SK-N-SH treated with all-trans-retinoic acid at 6 μM for 48 hours (cell line): ENCODE measurements at regions not wholly inside any gene's neighbourhood (a gene's known extent, or its start where the extent isn't known, plus 50 kb on each side); places are given as distances from the start of the nearest gene placed in this dataset.

Experiments
- ATAC-seq: fragments of 200-7000 bp; cut with Tn5 transposase; 3 replicates; pipeline ENCODE4 v1.9.1; 2020; ENCODE audit warnings: mild to moderate bottlenecking, moderate library complexity
- ARNTL ChIP-seq: fragments of 450-650 bp; formaldehyde crosslinking; IDR thresholded peaks from 2 replicates; pipeline ENCODE4 v1.5.0; 2020; ENCODE audit warnings: low read depth, mild to moderate bottlenecking, moderate library complexity, borderline replicate concordance
- BACH2 ChIP-seq: fragments of 250-450 bp; sonication (Bioruptor Pico); IDR thresholded peaks from 2 replicates; pipeline ENCODE4 v1.9.0; 2021; ENCODE audit warnings: mild to moderate bottlenecking, borderline replicate concordance
- CREB5 ChIP-seq: fragments of 250-450 bp; sonication (Bioruptor Pico); IDR thresholded peaks from 2 replicates; pipeline ENCODE4 v1.5.1; 2020; ENCODE audit warnings: low read depth, mild to moderate bottlenecking, moderate library complexity
- CSRNP3 ChIP-seq: fragments of 250-450 bp; sonication (Bioruptor Pico); IDR thresholded peaks from 2 replicates; pipeline ENCODE4 v1.5.1; 2021; ENCODE audit warnings: mild to moderate bottlenecking, moderate library complexity
- ESRRG ChIP-seq: fragments of 250-450 bp; sonication (Bioruptor Pico); IDR thresholded peaks from 2 replicates; pipeline ENCODE4 v1.6.1; 2021; ENCODE audit warnings: mild to moderate bottlenecking
- GLIS3 ChIP-seq: fragments of 250-450 bp; sonication (Bioruptor Pico); IDR thresholded peaks from 2 replicates; pipeline ENCODE4 v1.5.0; 2020; ENCODE audit warnings: mild to moderate bottlenecking, moderate library complexity
- ISL1 ChIP-seq: fragments of 250-450 bp; sonication (Bioruptor Pico); IDR thresholded peaks from 2 replicates; pipeline ENCODE4 v2.1.2; 2022; ENCODE audit warnings: mild to moderate bottlenecking, moderate library complexity
- OSR1 ChIP-seq: fragments of 250-450 bp; sonication (Bioruptor Pico); IDR thresholded peaks from 2 replicates; pipeline ENCODE4 v1.8.0; 2022; ENCODE audit warnings: moderate library complexity, mild to moderate bottlenecking, inconsistent platforms
- PATZ1 ChIP-seq: fragments of 250-450 bp; sonication (Bioruptor Pico); IDR thresholded peaks from 2 replicates; pipeline ENCODE4 v1.8.0; 2020; ENCODE audit warnings: mild to moderate bottlenecking, moderate library complexity, borderline replicate concordance
- POU6F1 ChIP-seq: fragments of 250-450 bp; sonication (Bioruptor Pico); IDR thresholded peaks from 2 replicates; pipeline ENCODE4 v1.8.0; 2021; ENCODE audit warnings: low read depth, mild to moderate bottlenecking, moderate library complexity, borderline replicate concordance
- PPARA ChIP-seq: fragments of 250-450 bp; sonication (Bioruptor Pico); IDR thresholded peaks from 2 replicates; pipeline ENCODE4 v1.5.0; 2020; ENCODE audit warnings: mild to moderate bottlenecking, borderline replicate concordance
- RARB ChIP-seq: fragments of 250-450 bp; sonication (Bioruptor Pico); IDR thresholded peaks from 2 replicates; pipeline ENCODE4 v1.8.0; 2021; ENCODE audit warnings: mild to moderate bottlenecking, moderate library complexity
- SNAI2 ChIP-seq: fragments of 250-450 bp; sonication (Bioruptor Pico); IDR thresholded peaks from 2 replicates; pipeline ENCODE4 v1.5.0; 2020; ENCODE audit warnings: mild to moderate bottlenecking, moderate library complexity
- TCF4 ChIP-seq: fragments of 250-450 bp; sonication (Bioruptor Pico); IDR thresholded peaks from 2 replicates; pipeline ENCODE4 v1.8.0; 2021; ENCODE audit warnings: mild to moderate bottlenecking, moderate library complexity, borderline replicate concordance
- TOX ChIP-seq: fragments of 250-450 bp; sonication (Bioruptor Pico); IDR thresholded peaks from 2 replicates; pipeline ENCODE4 v1.8.0; 2021; ENCODE audit warnings: mild to moderate bottlenecking, moderate library complexity, borderline replicate concordance
- TSHZ2 ChIP-seq: fragments of 250-450 bp; sonication (Bioruptor Pico); IDR thresholded peaks from 2 replicates; pipeline ENCODE4 v1.5.0; 2020; ENCODE audit warnings: mild to moderate bottlenecking, moderate library complexity
- ZC3H10 ChIP-seq: fragments of 250-450 bp; sonication (Bioruptor Pico); IDR thresholded peaks from 2 replicates; pipeline ENCODE4 v1.5.1; 2021; ENCODE audit warnings: mild to moderate bottlenecking, moderate library complexity
- ZFP30 ChIP-seq: fragments of 450-650 bp; formaldehyde crosslinking; IDR thresholded peaks from 2 replicates; pipeline ENCODE4 v1.5.0; 2022; ENCODE audit warnings: mild to moderate bottlenecking, moderate library complexity
- ZNF565 ChIP-seq: fragments of 450-650 bp; formaldehyde crosslinking; conservative IDR thresholded peaks from 2 replicates; pipeline ENCODE4 v1.5.0; 2020; ENCODE audit warnings: low read depth, mild to moderate bottlenecking, moderate library complexity
- ZNF70 ChIP-seq: fragments of 450-650 bp; formaldehyde crosslinking; IDR thresholded peaks from 2 replicates; pipeline ENCODE4 v1.5.0; 2020; ENCODE audit warnings: mild to moderate bottlenecking, moderate library complexity
- ZNF8 ChIP-seq: fragments of 450-650 bp; formaldehyde crosslinking; IDR thresholded peaks from 2 replicates; pipeline ENCODE4 v1.5.0; 2020; ENCODE audit warnings: mild to moderate bottlenecking, moderate library complexity

- no peak for ATAC-seq
- no peak for TF ChIP-seq ZNF565 (CRISPR knock-in tag)
- TF ChIP-seq PPARA (CRISPR knock-in tag) = no peak
- TF ChIP-seq TCF4 (CRISPR knock-in tag) = no peak
- TF ChIP-seq OSR1 (CRISPR knock-in tag) = no peak
- no peak for TF ChIP-seq TOX
- TF ChIP-seq ISL1 (CRISPR knock-in tag) = no peak
- TF ChIP-seq GLIS3 = no peak
- TF ChIP-seq ARNTL (CRISPR knock-in tag) = no peak
- TF ChIP-seq POU6F1 (CRISPR knock-in tag) = no peak
- TF ChIP-seq ZFP30 (CRISPR knock-in tag) = no peak
- no peak for TF ChIP-seq CSRNP3 (CRISPR knock-in tag)
- no peak for TF ChIP-seq RARB (CRISPR knock-in tag)
- TF ChIP-seq TSHZ2 (CRISPR knock-in tag) = no peak
- TF ChIP-seq PATZ1 = no peak
- no peak for TF ChIP-seq SNAI2 (CRISPR knock-in tag)
- TF ChIP-seq ESRRG (CRISPR knock-in tag) = no peak
- no peak for TF ChIP-seq ZC3H10 (CRISPR knock-in tag)
- no peak for TF ChIP-seq BACH2 (CRISPR knock-in tag)
Measured at GRCh38 chr5:2135354-2135753, 252.6 kb upstream of the IRX4 start.

GRCh38 chr5:2134543-2135292 lies 252.0 kb upstream of the IRX4 start:
- no peak for TF ChIP-seq ZNF8 (CRISPR knock-in tag)
- TF ChIP-seq ARNTL (CRISPR knock-in tag) = no peak
- no peak for TF ChIP-seq ZNF70 (CRISPR knock-in tag)
- no peak for TF ChIP-seq TCF4 (CRISPR knock-in tag)
- TF ChIP-seq ZFP30 (CRISPR knock-in tag) = no peak
- no peak for TF ChIP-seq CSRNP3 (CRISPR knock-in tag)
- TF ChIP-seq PATZ1 = no peak
- no peak for TF ChIP-seq SNAI2 (CRISPR knock-in tag)
- no peak for TF ChIP-seq TSHZ2 (CRISPR knock-in tag)
- TF ChIP-seq CREB5 = no peak
- no peak for TF ChIP-seq BACH2 (CRISPR knock-in tag)
- no peak for TF ChIP-seq GLIS3
- TF ChIP-seq ESRRG (CRISPR knock-in tag) = no peak
- no peak for ATAC-seq
